NCI-H2196 (cell line): ENCODE measurements at regions not wholly inside any gene's neighbourhood (a gene's known extent, or its start where the extent isn't known, plus 50 kb on each side); places are given as distances from the start of the nearest gene placed in this dataset.
A peak's percentile ranks its signal among the peaks of the same experiment; 100 is the strongest.

Source experiments
- DNase-seq: peaks from one replicate; lab custom pipeline; 2025; ENCODE audit not compliant: unreplicated experiment; lab: John Stamatoyannopoulos, UW

GRCh38 chr2:122843503-122843902 is 1088.1 kb downstream of the TSN start:
- no peak for DNase-seq

DNA sequence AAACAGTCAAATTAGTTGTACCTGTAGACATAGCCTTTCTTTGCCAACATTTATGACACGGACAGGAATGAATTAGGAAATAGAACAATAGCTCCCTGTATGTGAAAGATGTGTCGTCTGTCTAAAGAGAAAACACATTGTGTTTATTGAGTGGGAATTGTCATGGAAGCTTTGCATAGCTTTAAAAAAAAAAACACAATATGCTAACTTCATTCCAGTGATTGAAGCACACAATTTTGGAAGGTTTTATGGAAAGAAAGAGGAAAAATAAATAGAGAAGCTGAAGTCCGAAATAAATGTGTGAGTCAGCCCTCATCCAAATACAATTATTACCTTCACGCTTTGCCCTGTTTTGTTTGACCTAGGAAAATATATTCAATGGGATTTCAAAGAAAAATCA is 1095.7 kb downstream of the TSN start:
- no peak for DNase-seq

- DNase-seq: no peak
Measured at GRCh38 chr2:122851972-122852531, 1096.6 kb downstream of the TSN start.

- DNase-seq: no peak
Measured at GRCh38 chr2:122856696-122857095, 1101.2 kb downstream of the TSN start.

DNA sequence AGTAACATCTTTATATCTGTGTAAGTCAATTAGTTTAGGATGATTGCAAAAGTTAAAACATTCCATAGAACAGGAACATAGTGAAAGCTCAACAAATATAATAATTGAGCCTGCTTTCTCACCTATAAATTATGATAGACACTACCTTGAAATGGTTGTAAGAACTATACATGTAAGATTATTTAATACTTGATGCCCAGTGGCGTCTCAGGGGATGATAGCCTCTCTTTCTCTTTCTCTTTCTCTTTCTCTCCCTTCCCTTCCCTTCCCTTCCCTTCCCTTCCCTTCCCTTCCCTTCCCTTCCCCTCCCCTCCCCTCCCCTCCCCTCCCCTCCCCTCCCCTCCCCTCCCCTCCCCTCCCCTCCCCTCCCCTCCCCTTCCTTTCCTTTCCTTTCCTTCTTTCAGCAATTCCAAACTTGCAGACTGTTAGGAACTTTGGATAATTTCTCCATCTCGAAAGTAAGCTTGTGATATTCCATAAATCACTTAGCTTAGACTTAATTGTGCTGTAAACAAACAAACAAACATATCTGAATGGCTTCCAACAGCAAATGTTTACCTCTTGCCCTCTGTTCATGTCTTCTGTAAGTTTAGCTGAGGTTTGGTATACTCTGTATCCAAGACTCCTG is 1102.7 kb downstream of the TSN start:
- DNase-seq: no peak

DNA sequence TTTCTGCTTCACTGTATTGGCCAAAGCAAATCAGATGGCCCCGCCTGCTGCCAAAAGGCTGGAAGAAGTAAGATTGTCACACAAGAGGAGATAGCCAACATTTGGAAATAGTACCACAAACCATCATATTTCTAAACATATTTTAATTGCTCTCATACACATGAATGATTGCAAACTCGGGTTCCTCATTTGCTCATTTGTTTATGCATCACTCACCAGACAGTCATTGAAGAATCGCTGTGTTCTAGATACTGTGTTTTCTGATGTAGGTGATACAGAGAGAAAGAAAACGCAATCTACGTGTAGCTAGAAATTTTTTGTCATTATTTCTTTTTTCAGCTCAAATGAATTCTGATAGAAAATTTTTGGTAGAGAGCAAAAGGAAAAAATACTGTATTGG is 1103.4 kb downstream of the TSN start:
- no peak for DNase-seq

GRCh38 chr2:122859260-122859659 is 1103.8 kb downstream of the TSN start:
- DNase-seq: no peak

DNA sequence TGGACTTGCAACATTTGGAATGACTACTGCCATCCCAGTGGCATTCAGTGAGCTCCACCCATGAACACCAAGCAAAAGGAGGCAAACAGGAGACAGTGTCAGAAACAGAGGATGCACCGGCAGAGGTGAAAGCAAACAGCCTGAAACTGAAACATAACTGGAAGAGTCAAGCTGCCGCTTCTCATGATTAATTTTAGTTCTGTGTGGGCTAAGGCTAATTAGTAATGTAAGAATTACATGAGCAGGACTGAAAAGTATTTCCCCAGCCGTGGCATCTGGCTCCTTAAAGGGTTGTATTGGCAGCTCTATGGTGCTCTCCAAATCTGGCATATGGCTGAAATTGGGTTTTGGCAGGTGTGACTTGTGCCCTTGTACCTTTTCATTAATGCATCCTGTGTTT is 1108.1 kb downstream of the TSN start:
- no peak for DNase-seq

DNA sequence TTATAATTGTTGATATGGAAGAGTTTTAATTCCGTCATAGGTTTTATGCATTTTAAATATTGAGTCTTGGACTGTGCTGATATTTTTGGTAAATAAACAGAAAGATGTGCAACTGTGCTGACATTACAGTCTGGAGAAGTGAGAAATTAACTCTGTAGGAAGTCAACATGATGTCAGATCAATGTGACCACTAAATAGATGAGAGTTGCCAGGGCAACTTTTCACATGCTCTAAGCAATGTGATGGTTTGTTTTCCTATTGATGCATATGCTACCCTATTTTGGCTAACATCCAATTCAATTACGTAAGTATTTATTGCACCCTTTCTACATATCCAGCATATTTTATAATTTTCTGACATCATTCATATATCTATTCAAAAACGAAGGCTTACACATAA is 1109.3 kb downstream of the TSN start:
- no peak for DNase-seq

- no peak for DNase-seq
Measured at GRCh38 chr2:122866095-122866494, 1110.6 kb downstream of the TSN start.

- no peak for DNase-seq
Measured at GRCh38 chr2:122867941-122868340, 1112.5 kb downstream of the TSN start.

DNA sequence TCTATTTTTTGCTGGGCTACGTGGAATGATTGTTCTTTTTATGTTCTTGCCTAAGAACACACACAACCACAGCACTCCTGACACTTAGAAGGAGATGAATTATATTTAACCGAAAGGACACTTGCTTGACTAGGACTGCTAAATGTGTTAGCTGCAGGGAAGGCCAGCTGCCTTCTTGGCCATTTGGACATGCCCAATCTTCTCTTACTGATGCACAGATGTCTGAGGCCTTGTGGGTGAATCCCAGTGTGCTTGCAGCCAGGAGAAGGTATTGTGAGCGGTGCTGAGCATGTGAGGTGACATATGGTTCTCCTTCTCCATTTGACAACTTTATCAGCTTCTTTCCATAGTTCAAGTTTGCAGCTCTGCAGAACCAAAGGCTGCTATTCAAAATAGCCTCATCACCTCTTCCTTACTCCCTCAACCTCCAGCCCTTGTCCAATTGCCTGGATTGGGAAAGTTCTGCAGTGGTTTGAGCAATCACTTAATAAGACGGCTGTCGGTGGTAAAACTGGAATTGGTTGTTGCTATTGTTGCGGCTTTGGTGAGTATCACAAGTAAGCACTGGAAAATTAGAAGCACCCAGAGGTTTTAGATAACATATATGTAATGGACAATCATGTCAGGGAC is 1113.3 kb downstream of the TSN start:
- DNase-seq: no peak

GRCh38 chr2:122873951-122874350 is 1118.5 kb downstream of the TSN start:
- DNase-seq: no peak

DNA sequence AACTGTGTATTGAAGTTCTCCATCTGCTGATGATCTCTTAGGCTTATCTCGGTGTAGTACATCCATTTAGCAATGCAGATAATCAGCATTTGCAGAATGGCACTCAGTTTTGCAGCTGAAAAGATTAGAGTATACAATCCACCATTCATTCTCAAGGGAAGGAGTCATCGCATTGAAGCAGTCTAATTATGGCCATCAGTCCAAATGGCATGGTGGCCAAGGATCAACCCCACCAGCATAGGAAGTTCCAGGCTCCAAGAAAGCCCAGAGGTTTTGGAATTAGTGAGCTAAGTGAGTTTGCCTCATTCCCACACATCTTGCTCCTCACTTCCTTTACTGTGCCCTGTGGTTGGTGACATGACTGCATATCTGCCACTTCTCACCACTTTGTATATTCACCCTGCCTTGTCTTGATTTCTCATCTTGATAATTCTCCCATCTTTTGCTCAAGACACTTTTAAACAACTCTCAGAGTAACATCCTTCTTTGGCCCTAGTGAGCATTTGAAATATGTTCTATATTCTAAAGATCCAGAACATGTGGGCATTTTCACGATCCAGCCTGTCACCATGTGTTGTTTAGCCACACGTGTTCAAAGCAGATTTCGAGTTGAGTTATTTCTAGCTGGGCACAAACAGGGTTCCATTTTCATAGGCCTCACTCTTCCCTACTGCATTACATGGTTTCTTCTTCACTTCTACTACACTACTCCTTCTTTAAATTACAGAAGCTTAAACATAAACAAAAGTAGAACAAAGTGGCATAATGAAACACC is 1119.8 kb downstream of the TSN start:
- DNase-seq: no peak

GRCh38 chr2:122883849-122884248 is 1128.4 kb downstream of the TSN start:
- no peak for DNase-seq

DNA sequence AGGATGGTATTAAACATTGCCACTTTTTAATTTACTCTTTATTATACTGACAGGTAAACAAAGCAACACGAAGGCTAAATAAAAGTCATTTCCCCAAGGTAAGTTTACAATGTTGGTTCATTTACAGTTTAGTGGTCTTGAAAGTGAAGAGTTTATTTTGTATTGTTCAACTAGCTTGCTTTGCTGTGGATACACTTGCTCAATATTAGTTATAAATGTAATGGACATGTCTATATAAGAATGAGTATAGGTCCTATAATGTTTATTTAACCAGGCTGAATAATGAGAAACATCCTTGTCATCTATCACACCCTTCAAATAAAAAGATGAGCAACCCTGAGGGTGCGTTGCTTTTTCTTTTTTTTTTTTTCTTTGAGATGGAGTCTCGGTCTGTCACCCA is 1129.4 kb downstream of the TSN start:
- DNase-seq: no peak

DNA sequence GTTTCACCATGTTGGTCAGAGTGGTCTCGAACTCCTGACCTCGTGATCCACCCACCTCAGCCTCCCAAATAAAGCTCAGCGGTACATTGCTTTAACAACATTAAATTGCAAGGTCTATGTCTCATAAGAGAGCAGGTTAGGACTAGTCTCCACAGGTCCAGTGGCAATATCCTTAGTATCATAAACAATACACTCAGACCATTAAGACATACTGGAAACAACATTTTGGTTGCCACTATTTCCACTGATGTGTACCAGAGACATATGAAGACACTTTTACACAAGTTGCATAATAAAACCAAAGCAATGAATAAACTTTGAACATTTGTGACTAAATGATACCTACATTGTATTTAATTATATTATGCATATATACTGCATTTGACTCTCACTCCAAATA is 1130.0 kb downstream of the TSN start:
- DNase-seq: no peak

GRCh38 chr2:122886479-122887145 is 1131.2 kb downstream of the TSN start:
- no peak for DNase-seq

DNA sequence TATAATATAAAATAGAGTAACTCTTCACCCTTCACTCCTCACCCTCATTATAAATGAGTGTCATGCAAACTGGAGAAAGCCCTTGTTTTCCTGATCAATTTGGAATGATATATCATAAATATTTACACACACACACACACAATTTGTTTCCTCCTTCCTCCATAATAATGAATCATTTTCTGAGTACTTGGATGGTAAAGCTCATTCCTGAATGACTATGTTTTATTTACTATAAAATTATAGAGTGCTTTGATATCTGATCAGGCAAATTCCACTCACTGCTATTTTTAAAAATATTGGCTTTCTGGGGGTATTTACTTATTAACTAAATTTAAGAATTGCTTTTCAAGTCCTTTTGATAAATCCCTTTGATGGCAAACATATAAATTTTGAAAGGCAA is 1125.5 kb upstream of the CNTNAP5 start:
- DNase-seq: no peak

GRCh38 chr2:122905431-122905830 is 1119.7 kb upstream of the CNTNAP5 start:
- no peak for DNase-seq

DNA sequence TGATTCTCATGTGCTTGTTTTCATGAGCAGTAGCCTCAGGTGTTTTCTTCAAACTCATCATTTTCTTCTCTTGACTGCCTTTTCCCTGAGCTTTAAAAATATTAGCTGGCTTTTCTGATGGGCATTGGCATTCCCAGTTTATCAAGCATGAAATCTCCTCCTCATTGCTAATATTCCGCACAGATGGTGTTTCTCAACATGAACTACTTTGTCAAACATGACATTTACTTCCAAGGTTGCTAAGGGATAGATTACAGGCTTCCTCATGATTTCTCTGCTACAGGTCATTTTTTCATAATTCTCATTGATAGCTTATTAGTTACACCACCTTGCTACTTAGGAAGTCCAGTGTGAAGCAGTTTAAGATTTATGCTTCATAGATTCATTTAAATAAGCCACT is 1116.9 kb upstream of the CNTNAP5 start:
- no peak for DNase-seq

- peak; percentile 41 for DNase-seq
Measured at GRCh38 chr2:122927197-122927596, 1097.9 kb upstream of the CNTNAP5 start.
